H9 (cell line): ENCODE measurements at regions not wholly inside any gene's neighbourhood (a gene's known extent, or its start where the extent isn't known, plus 50 kb on each side); places are given as distances from the start of the nearest gene placed in this dataset.

ENCODE experiments used
- DNase-seq: peaks from one replicate; pipeline ENCODE4 v3.0.0-alpha.2; 2017
- H2AFZ ChIP-seq: one replicate; pipeline ENCODE4 v1.6.1; 2013; ENCODE audit warnings: mild to moderate bottlenecking, low read length, control low read depth, moderate library complexity
- H2AK5ac ChIP-seq: 2 replicates; pipeline ENCODE4 v1.6.1; 2013; ENCODE audit warnings: low read length, control low read depth, mixed read lengths; ENCODE audit not compliant: insufficient read length
- H2BK120ac ChIP-seq: one replicate; pipeline ENCODE4 v1.6.1; 2013; ENCODE audit warnings: low read depth, mild to moderate bottlenecking, low read length, control low read depth, inconsistent platforms; ENCODE audit not compliant: poor library complexity, severe bottlenecking
- H2BK12ac ChIP-seq: 2 replicates; pipeline ENCODE4 v1.6.1; 2013; ENCODE audit warnings: low read length, control low read depth, mixed read lengths, low read depth; ENCODE audit not compliant: insufficient read length
- H2BK15ac ChIP-seq: 2 replicates; pipeline ENCODE4 v1.6.1; 2013; ENCODE audit warnings: low read depth, low read length, control low read depth
- H2BK20ac ChIP-seq: one replicate; pipeline ENCODE4 v1.6.1; 2013; ENCODE audit warnings: low read depth, mild to moderate bottlenecking, low read length, control low read depth, inconsistent platforms; ENCODE audit not compliant: poor library complexity, severe bottlenecking
- H2BK5ac ChIP-seq: 2 replicates; pipeline ENCODE4 v1.6.1; 2013; ENCODE audit warnings: low read length, control low read depth, mixed read lengths; ENCODE audit not compliant: insufficient read length
- H3K14ac ChIP-seq: 2 replicates; pipeline ENCODE4 v1.6.1; 2013; ENCODE audit warnings: low read length, control low read depth; ENCODE audit not compliant: insufficient read depth
- H3K18ac ChIP-seq: 2 replicates; pipeline ENCODE4 v1.6.1; 2013; ENCODE audit warnings: low read depth, mild to moderate bottlenecking, mixed read lengths, low read length, control low read depth; ENCODE audit not compliant: insufficient read length
- H3K23ac ChIP-seq: 2 replicates; pipeline ENCODE4 v1.6.1; 2013; ENCODE audit warnings: low read length, control low read depth, mixed read lengths, low read depth; ENCODE audit not compliant: insufficient read length
- H3K23me2 ChIP-seq: 2 replicates; pipeline ENCODE4 v1.6.1; 2013; ENCODE audit warnings: low read depth, mild to moderate bottlenecking, mixed read lengths, low read length, control low read depth; ENCODE audit not compliant: insufficient read length, poor library complexity, severe bottlenecking
- H3K27ac ChIP-seq: 2 replicates; pipeline ENCODE4 v1.5.1; 2013; ENCODE audit warnings: low read length, control low read depth, mixed read lengths, low read depth; ENCODE audit not compliant: insufficient read length
- H3K27me3 ChIP-seq: 2 replicates; pipeline ENCODE4 v1.6.1; 2013; ENCODE audit warnings: low read length, control low read depth, inconsistent platforms; ENCODE audit not compliant: insufficient read depth
- H3K4ac ChIP-seq: 2 replicates; pipeline ENCODE4 v1.6.1; 2013; ENCODE audit warnings: low read depth, mild to moderate bottlenecking, control low read depth, inconsistent platforms, low read length, moderate library complexity
- H3K4me1 ChIP-seq: 2 replicates; pipeline ENCODE4 v1.6.1; 2013; ENCODE audit warnings: low read length, control low read depth, inconsistent platforms; ENCODE audit not compliant: insufficient read depth
- H3K4me2 ChIP-seq: 2 replicates; pipeline ENCODE4 v1.6.1; 2013; ENCODE audit warnings: low read length, control low read depth, mixed read lengths; ENCODE audit not compliant: insufficient read length, insufficient read depth
- H3K56ac ChIP-seq: 2 replicates; pipeline ENCODE4 v1.6.1; 2013; ENCODE audit warnings: low read depth, mild to moderate bottlenecking, mixed read lengths, low read length, control low read depth; ENCODE audit not compliant: insufficient read length
- H3K79me1 ChIP-seq: 2 replicates; pipeline ENCODE4 v1.6.1; 2013; ENCODE audit warnings: low read depth, mild to moderate bottlenecking, moderate library complexity, low read length, control low read depth, inconsistent platforms; ENCODE audit not compliant: insufficient read depth, poor library complexity, severe bottlenecking
- H3K79me2 ChIP-seq: 2 replicates; pipeline ENCODE4 v1.6.1; 2013; ENCODE audit warnings: low read length, control low read depth, inconsistent platforms; ENCODE audit not compliant: insufficient read depth
- H3K9ac ChIP-seq: 2 replicates; pipeline ENCODE4 v1.6.1; 2013; ENCODE audit warnings: low read length, control low read depth, mixed read lengths; ENCODE audit not compliant: insufficient read length; ENCODE audit errors: extremely low read depth
- H3K9me3 ChIP-seq: one replicate; pipeline ENCODE4 v1.6.1; 2013; ENCODE audit warnings: low read depth, low read length, inconsistent platforms; ENCODE audit not compliant: control insufficient read depth
- H3T11ph ChIP-seq: one replicate; pipeline ENCODE4 v1.6.1; 2013; ENCODE audit warnings: mild to moderate bottlenecking, low read length, control low read depth, inconsistent platforms
- H4K20me1 ChIP-seq: one replicate; pipeline ENCODE4 v1.6.1; 2013; ENCODE audit not compliant: control insufficient read depth, insufficient read length, insufficient read depth
- H4K5ac ChIP-seq: 2 replicates; pipeline ENCODE4 v1.6.1; 2013; ENCODE audit warnings: low read depth, mild to moderate bottlenecking, mixed read lengths, low read length, control low read depth; ENCODE audit not compliant: insufficient read length
- H4K8ac ChIP-seq: replicated peaks from 2 replicates; pipeline ENCODE4 v1.6.1; 2013; ENCODE audit warnings: low read length, control low read depth, mixed read lengths, low read depth; ENCODE audit not compliant: insufficient read length
- H4K91ac ChIP-seq: 2 replicates; pipeline ENCODE4 v1.6.1; 2013; ENCODE audit warnings: low read depth, mild to moderate bottlenecking, moderate library complexity, mixed read lengths, low read length, control low read depth; ENCODE audit not compliant: insufficient read length
- H3K27ac Mint-ChIP-seq, 3 experiments: 2 replicates in 2 of 3; 3 replicates in 1 of 3; pipeline ENCODE4 v1.8.0; 2020 to 2021; ENCODE audit warnings: mixed read lengths in 3 of 3, mild to moderate bottlenecking in 1 of 3, moderate library complexity in 1 of 3
- H3K27me3 Mint-ChIP-seq: 2 replicates; pipeline ENCODE4 v1.8.0; 2021; ENCODE audit warnings: low read depth, mild to moderate bottlenecking, moderate library complexity, mixed read lengths
- H3K36me3 Mint-ChIP-seq, 3 experiments: 2 replicates in 2 of 3; 3 replicates in 1 of 3; pipeline ENCODE4 v1.8.0; 2020 to 2021; ENCODE audit warnings: low read depth in 3 of 3, mixed read lengths in 3 of 3; ENCODE audit not compliant: insufficient read depth in 1 of 3
- H3K4me1 Mint-ChIP-seq, 2 experiments: 2 replicates each; pipeline ENCODE4 v1.8.0; 2020; ENCODE audit warnings: mixed read lengths in 2 of 2
- H3K4me3 Mint-ChIP-seq, 2 experiments: 2 replicates in 1 of 2; 3 replicates in 1 of 2; pipeline ENCODE4 v1.8.0; 2020 to 2021; ENCODE audit warnings: mild to moderate bottlenecking in 2 of 2, mixed read lengths in 2 of 2, moderate library complexity in 1 of 2
- H3K9me3 Mint-ChIP-seq, 2 experiments: 2 replicates in 1 of 2; 3 replicates in 1 of 2; pipeline ENCODE4 v1.8.0; 2020; ENCODE audit warnings: mild to moderate bottlenecking in 2 of 2, mixed read lengths in 2 of 2, moderate library complexity in 1 of 2
- WGBS: extraction: QIAGEN DNeasy Blood & Tissue Kit; methylation state at CpG from one replicate; pipeline ENCODE4 v1.1.7; 2013; ENCODE audit warnings: missing lambda C conversion rate, low lambda C conversion rate, mixed read lengths; ENCODE audit not compliant: insufficient read length; ENCODE audit errors: extremely low coverage; 5-methylcytosine and 5-hydroxymethylcytosine counted together
- TF ChIP-seq, protein P1 (sequence below): fragments of 200-600 bp; sonication (generic); conservative IDR thresholded peaks from 3 replicates; pipeline ENCODE4 v1.8.0; 2021; ENCODE audit warnings: antibody characterized with exemption, mild to moderate bottlenecking

DNA sequence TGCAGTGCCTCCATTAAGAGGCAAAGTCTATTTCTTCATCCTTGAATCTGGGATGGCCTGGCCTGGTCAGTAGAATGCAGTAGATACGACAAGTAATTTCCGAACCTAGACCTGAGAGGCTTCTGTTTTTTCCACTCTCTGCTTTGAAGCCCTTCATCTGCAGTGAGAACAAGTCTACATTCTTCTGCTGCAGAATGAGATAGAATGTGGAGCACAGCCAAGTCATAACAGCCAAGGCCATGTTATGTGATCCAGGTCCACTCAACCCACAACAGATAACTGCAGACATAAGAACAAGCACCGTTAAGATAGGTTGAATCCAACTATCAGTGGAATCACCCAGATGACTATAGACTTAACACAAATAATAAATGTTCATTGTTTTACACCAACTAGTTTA is 1297.7 kb downstream of the C4orf33 start:
- Histone ChIP-seq H3K56ac (no peak overlapping the region), H2AFZ (no peak overlapping the region), H3K23ac (no peak overlapping the region), H3K4ac (no peak overlapping the region), H3K4me2 (no peak overlapping the region), H4K91ac (no peak overlapping the region), H3K14ac (no peak overlapping the region), H3K79me2 (no peaks in the 10 kb centered on the region), H3K4me1 (no peaks in the 10 kb centered on the region), H2BK20ac (no peak overlapping the region), H2BK15ac (no peak overlapping the region), H4K5ac (no peak overlapping the region), H4K8ac (no peak overlapping the region), H3K27ac (no peak overlapping the region), H3K9me3 (no peaks in the 10 kb centered on the region), H2BK12ac (no peak overlapping the region), H3K79me1 (no peaks in the 10 kb centered on the region), H2BK120ac (no peak overlapping the region), H3T11ph (no peak overlapping the region), H3K23me2 (no peaks in the 10 kb centered on the region), H2AK5ac (no peak overlapping the region), H3K18ac (no peak overlapping the region), H2BK5ac (no peak overlapping the region), H4K20me1 (no peaks in the 10 kb centered on the region), H3K27me3 (no peaks in the 10 kb centered on the region), H3K9ac (no peak overlapping the region)
- no peak overlapping the region for H3K27ac Mint-ChIP-seq
- H3K36me3 Mint-ChIP-seq = no peaks in the 10 kb centered on the region
- no peak for DNase-seq
- H3K27me3 Mint-ChIP-seq = no peaks in the 10 kb centered on the region
- WGBS = no CpG with 5 or more reads among the region's 3 CpGs
- H3K9me3 Mint-ChIP-seq = no peaks in the 10 kb centered on the region
- H3K4me3 Mint-ChIP-seq = no peak overlapping the region
- TF ChIP-seq, protein P1, sequence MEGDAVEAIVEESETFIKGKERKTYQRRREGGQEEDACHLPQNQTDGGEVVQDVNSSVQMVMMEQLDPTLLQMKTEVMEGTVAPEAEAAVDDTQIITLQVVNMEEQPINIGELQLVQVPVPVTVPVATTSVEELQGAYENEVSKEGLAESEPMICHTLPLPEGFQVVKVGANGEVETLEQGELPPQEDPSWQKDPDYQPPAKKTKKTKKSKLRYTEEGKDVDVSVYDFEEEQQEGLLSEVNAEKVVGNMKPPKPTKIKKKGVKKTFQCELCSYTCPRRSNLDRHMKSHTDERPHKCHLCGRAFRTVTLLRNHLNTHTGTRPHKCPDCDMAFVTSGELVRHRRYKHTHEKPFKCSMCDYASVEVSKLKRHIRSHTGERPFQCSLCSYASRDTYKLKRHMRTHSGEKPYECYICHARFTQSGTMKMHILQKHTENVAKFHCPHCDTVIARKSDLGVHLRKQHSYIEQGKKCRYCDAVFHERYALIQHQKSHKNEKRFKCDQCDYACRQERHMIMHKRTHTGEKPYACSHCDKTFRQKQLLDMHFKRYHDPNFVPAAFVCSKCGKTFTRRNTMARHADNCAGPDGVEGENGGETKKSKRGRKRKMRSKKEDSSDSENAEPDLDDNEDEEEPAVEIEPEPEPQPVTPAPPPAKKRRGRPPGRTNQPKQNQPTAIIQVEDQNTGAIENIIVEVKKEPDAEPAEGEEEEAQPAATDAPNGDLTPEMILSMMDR = no peak
- H3K4me1 Mint-ChIP-seq = no peaks in the 10 kb centered on the region
